ENCODE measurements at regions not wholly inside any gene's neighbourhood (a gene's known extent, or its start where the extent isn't known, plus 50 kb on each side); places are given as distances from the start of the nearest gene placed in this dataset.

DNA sequence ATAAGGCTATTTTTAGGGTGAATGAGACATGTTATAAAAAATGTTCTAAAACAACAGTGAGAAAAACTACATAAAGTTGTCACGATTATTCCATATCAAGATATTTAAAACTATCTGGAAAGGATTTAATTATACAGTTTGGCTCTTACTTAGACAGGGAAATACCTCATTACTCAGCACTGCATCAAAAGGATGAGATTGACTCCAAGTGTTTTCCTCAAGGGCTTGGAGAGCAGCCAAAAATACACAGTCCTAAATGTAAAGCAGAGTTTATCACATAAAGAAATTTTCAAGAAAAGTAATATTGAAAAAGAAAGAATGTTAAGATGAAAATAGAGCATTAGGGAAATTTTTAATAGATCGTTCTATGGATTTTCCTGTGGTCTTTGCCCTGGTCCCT, 285.5 kb upstream of the NETO1 start:
- DNase-seq (ENCODE audit: extremely low read depth, low read depth) = no peak
- TF ChIP-seq, protein P1, sequence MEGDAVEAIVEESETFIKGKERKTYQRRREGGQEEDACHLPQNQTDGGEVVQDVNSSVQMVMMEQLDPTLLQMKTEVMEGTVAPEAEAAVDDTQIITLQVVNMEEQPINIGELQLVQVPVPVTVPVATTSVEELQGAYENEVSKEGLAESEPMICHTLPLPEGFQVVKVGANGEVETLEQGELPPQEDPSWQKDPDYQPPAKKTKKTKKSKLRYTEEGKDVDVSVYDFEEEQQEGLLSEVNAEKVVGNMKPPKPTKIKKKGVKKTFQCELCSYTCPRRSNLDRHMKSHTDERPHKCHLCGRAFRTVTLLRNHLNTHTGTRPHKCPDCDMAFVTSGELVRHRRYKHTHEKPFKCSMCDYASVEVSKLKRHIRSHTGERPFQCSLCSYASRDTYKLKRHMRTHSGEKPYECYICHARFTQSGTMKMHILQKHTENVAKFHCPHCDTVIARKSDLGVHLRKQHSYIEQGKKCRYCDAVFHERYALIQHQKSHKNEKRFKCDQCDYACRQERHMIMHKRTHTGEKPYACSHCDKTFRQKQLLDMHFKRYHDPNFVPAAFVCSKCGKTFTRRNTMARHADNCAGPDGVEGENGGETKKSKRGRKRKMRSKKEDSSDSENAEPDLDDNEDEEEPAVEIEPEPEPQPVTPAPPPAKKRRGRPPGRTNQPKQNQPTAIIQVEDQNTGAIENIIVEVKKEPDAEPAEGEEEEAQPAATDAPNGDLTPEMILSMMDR (IDR thresholded peaks at IDR 0.05; ENCODE audit: low read depth, low read length) = no peak

DNA sequence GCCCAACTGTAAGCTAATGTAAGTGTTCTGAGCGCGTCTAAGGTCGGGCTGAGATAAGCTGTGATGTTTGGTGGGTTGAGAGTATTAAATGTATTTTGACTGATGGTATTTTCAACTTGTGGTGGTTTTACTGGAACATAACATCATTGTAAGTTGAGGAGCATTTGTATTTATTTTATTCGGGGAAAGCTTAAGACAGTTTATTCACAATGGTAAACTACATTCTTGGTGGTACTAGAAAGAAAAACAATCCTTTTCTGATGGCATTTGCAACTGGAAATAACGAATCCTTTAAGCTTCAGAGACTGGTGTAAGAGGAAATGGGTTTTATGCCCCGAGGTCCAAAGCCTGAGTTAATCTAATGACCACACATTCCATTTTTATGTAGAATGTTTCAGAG, 283.3 kb upstream of the NETO1 start:
- no peak for DNase-seq (ENCODE audit: extremely low read depth, low read depth)
- TF ChIP-seq, protein P1 (IDR thresholded peaks at IDR 0.05; ENCODE audit: low read depth, low read length) = no peak

DNA sequence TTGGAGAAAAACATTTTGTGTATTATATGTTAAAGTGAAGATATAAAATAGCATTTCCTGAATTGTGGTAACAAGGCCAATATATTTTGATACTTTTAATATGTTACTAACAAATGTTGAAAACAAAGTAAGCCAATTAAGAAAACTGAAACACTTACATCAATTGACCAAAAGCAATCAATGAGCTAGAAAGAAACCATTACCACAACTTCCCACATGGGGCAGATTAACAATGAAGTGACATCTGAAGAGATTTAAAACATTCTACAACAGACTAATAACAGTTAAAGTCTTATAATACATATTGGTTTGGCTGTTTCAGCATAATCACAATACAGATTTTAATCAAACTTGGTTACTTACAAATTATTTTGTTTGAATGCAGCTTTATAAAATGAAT, 282.4 kb upstream of the NETO1 start:
- DNase-seq (ENCODE audit: extremely low read depth, low read depth) = no peak

DNA sequence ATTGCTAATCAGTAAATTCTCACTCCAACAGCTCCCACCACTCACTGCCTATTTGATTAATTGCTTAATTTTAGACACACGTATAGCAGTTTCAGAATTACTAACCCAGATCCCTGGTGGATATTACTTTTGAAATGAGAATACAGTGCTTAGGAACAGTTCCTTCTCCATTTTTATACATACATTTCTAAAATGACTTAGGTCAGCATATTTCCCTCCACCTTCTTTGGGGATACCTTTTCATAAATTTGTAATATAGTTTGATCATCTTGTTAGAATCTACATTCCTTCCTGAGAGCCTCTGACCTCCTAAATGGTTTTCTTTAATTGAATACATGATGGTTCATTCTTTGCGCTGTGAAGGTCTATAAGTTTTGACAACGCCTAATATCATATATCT, 279.8 kb upstream of the NETO1 start:
- no peak for DNase-seq (ENCODE audit: extremely low read depth, low read depth)

More for the DNA sequence above, 282.4 kb upstream of the NETO1 start:
- TF ChIP-seq, protein P1 (IDR thresholded peaks at IDR 0.05; ENCODE audit: low read depth, low read length) = no peak

DNA sequence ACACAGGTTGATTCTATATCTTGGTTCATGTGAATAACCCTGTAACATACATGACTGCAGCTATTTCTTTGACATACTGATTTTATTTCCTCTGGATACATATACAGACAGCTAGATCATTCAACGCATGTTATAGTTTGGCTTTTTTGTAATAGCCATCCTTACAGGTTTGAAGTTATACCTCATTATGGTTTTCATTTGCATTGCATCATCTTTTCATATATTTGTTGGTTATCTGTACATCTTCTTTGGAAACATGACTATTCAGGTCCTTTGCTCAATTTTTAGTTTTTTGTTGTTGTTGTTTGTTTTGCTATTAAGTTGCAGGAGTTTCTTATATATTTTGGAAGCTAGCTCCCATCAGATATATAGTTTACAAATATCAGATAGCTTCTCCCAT, 276.2 kb upstream of the NETO1 start:
- no peak for DNase-seq (ENCODE audit: extremely low read depth, low read depth)
- TF ChIP-seq, protein P1 (IDR thresholded peaks at IDR 0.05; ENCODE audit: low read depth, low read length) = no peak

More for the DNA sequence above, 279.8 kb upstream of the NETO1 start:
- TF ChIP-seq, protein P1 (IDR thresholded peaks at IDR 0.05; ENCODE audit: low read depth, low read length) = no peak

DNA sequence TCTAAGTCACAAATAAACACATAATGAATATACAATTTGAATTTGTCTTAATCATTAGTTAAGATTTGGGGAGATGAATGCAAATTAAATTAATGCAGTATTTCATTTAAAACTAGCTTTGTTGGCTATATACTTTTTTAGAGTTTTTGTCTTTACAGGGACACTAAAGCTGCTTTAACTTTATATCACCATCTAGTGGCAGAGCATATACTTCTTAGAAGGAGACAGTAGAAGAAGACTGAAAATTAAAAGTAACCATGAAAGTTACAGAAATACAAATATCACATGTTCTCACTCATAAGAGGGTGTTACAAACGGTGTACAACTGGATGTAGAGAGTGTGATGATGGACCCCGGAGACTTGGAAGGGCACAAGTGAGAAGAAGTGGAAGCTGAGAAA, 268.3 kb upstream of the NETO1 start:
- no peak for DNase-seq (ENCODE audit: extremely low read depth, low read depth)
- TF ChIP-seq, protein P1 (IDR thresholded peaks at IDR 0.05; ENCODE audit: low read depth, low read length) = peak; percentile 47

DNA sequence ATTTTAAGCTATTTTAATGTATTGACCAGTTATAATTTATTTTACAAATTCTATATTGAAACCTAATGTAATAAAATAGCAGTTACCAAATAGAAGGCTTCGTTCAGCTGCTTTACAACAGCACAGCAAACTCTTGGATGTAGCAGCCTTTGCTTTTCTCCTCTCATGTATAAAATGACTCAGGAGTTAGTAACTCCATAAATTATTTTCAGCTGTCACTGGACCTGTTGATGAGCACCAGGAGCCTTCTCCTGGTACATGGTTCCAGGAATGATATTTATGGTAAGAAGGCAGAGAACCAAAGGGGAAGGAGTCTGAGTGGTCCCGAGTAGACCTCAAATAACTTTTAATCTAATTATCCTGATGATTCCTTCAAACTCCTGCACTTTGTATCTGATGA, 256.4 kb upstream of the NETO1 start:
- TF ChIP-seq, protein P1 (IDR thresholded peaks at IDR 0.05; ENCODE audit: low read depth, low read length) = no peak
- DNase-seq (ENCODE audit: extremely low read depth, low read depth) = no peak
